ENCODE measurements at regions not wholly inside any gene's neighbourhood (a gene's known extent, or its start where the extent isn't known, plus 50 kb on each side); places are given as distances from the start of the nearest gene placed in this dataset.

- POLR2A ChIA-PET: no interaction called here
- Mint-ChIP-seq H3K36me3 (no peaks in the 10 kb centered on the region), H3K4me3 (no peak overlapping the region), H3K27me3 (peaks cover 0 to 1% of the 10 kb centered on the region in 2 donors), H3K4me1 (no peaks in the 10 kb centered on the region), H3K27ac (no peak overlapping the region), H3K9me3 (peaks cover 0 to 10% (median 0%) of the 10 kb centered on the region in 5 donors)
- Histone ChIP-seq H3K9me3 (ENCODE audit: low read length) (no peaks in the 10 kb centered on the region), H3K27me3 (ENCODE audit: insufficient read depth, low read length, poor library complexity, severe bottlenecking) (no peaks in the 10 kb centered on the region), H3K4me3 (ENCODE audit: low read length) (no peak overlapping the region), H3K27ac (ENCODE audit: low read depth, low read length) (no peak overlapping the region), H3K4me1 (ENCODE audit: insufficient read depth, low read length) (no peaks in the 10 kb centered on the region), H3K36me3 (ENCODE audit: insufficient read depth, low read length) (no peaks in the 10 kb centered on the region)
- DNase-seq: no peak
- CTCF ChIA-PET: no interaction called here
Observed at GRCh38 chr9:13414349-13414748, 134.9 kb upstream of the MPDZ start.

- H3K4me3 Mint-ChIP-seq: no peak overlapping the region
Observed at GRCh38 chr9:13412331-13412730, 132.8 kb upstream of the MPDZ start.

GRCh38 chr9:13411791-13412190 lies 132.3 kb upstream of the MPDZ start:
- CTCF ChIA-PET: no interaction called here

More at GRCh38 chr9:13412331-13412730, 132.8 kb upstream of the MPDZ start:
- peaks cover 0 to 12% (median 0%) of the 10 kb centered on the region in 5 donors for H3K9me3 Mint-ChIP-seq
- peaks cover 0 to 1% of the 10 kb centered on the region in 2 donors for H3K27me3 Mint-ChIP-seq
- H3K27ac ChIP-seq (ENCODE audit: low read depth, low read length): no peak overlapping the region
- H3K4me1 ChIP-seq (ENCODE audit: insufficient read depth, low read length): no peaks in the 10 kb centered on the region
- no peaks in the 10 kb centered on the region for H3K36me3 Mint-ChIP-seq
- H3K36me3 ChIP-seq (ENCODE audit: insufficient read depth, low read length): no peaks in the 10 kb centered on the region
- CTCF ChIA-PET: no interaction called here
- POLR2A ChIA-PET: no interaction called here
- H3K4me3 ChIP-seq (ENCODE audit: low read length): no peak overlapping the region
- H3K27ac Mint-ChIP-seq: no peak overlapping the region
- no peaks in the 10 kb centered on the region for H3K27me3 ChIP-seq (ENCODE audit: insufficient read depth, low read length, poor library complexity, severe bottlenecking)
- H3K9me3 ChIP-seq (ENCODE audit: low read length): no peaks in the 10 kb centered on the region
- DNase-seq: no peak
- no peaks in the 10 kb centered on the region for H3K4me1 Mint-ChIP-seq

GRCh38 chr9:13410566-13411031 lies 131.1 kb upstream of the MPDZ start:
- POLR2A ChIA-PET: no interaction called here
- no peak overlapping the region for H3K4me3 Mint-ChIP-seq
- H3K27me3 Mint-ChIP-seq: peaks cover 0 to 1% of the 10 kb centered on the region in 2 donors
- no peaks in the 10 kb centered on the region for H3K4me1 Mint-ChIP-seq
- H3K27ac ChIP-seq (ENCODE audit: low read depth, low read length): no peak overlapping the region
- CTCF ChIA-PET: no interaction called here
- no peak for DNase-seq
- no peaks in the 10 kb centered on the region for H3K27me3 ChIP-seq (ENCODE audit: insufficient read depth, low read length, poor library complexity, severe bottlenecking)
- no peaks in the 10 kb centered on the region for H3K36me3 Mint-ChIP-seq
- H3K9me3 Mint-ChIP-seq: peaks cover 0 to 10% (median 5%) of the 10 kb centered on the region in 5 donors
- no peaks in the 10 kb centered on the region for H3K36me3 ChIP-seq (ENCODE audit: insufficient read depth, low read length)
- H3K4me3 ChIP-seq (ENCODE audit: low read length): no peak overlapping the region
- no peaks in the 10 kb centered on the region for H3K9me3 ChIP-seq (ENCODE audit: low read length)
- H3K4me1 ChIP-seq (ENCODE audit: insufficient read depth, low read length): no peaks in the 10 kb centered on the region
- H3K27ac Mint-ChIP-seq: no peak overlapping the region

More at GRCh38 chr9:13411791-13412190, 132.3 kb upstream of the MPDZ start:
- Mint-ChIP-seq H3K9me3 (peaks cover 0 to 12% (median 4%) of the 10 kb centered on the region in 5 donors), H3K4me1 (no peaks in the 10 kb centered on the region), H3K27ac (no peak overlapping the region), H3K4me3 (no peak overlapping the region), H3K27me3 (peaks cover 0 to 1% of the 10 kb centered on the region in 2 donors), H3K36me3 (no peaks in the 10 kb centered on the region)
- H3K36me3 ChIP-seq (ENCODE audit: insufficient read depth, low read length): no peaks in the 10 kb centered on the region
- no peaks in the 10 kb centered on the region for H3K4me1 ChIP-seq (ENCODE audit: insufficient read depth, low read length)
- POLR2A ChIA-PET: no interaction called here
- no peaks in the 10 kb centered on the region for H3K9me3 ChIP-seq (ENCODE audit: low read length)
- H3K4me3 ChIP-seq (ENCODE audit: low read length): no peak overlapping the region
- H3K27me3 ChIP-seq (ENCODE audit: insufficient read depth, low read length, poor library complexity, severe bottlenecking): no peaks in the 10 kb centered on the region
- H3K27ac ChIP-seq (ENCODE audit: low read depth, low read length): no peak overlapping the region
- no peak for DNase-seq

- Mint-ChIP-seq H3K9me3 (peaks cover 1 to 40% (median 9%) of the 10 kb centered on the region in 5 donors), H3K27me3 (no peaks in the 10 kb centered on the region), H3K4me1 (no peaks in the 10 kb centered on the region), H3K27ac (no peak overlapping the region), H3K4me3 (no peak overlapping the region), H3K36me3 (no peaks in the 10 kb centered on the region)
- Histone ChIP-seq H3K27ac (ENCODE audit: low read depth, low read length) (no peak overlapping the region), H3K4me1 (ENCODE audit: insufficient read depth, low read length) (no peaks in the 10 kb centered on the region), H3K27me3 (ENCODE audit: insufficient read depth, low read length, poor library complexity, severe bottlenecking) (no peaks in the 10 kb centered on the region), H3K4me3 (ENCODE audit: low read length) (no peak overlapping the region), H3K9me3 (ENCODE audit: low read length) (no peaks in the 10 kb centered on the region), H3K36me3 (ENCODE audit: insufficient read depth, low read length) (no peaks in the 10 kb centered on the region)
- CTCF ChIA-PET: no interaction called here
- POLR2A ChIA-PET: no interaction called here
- DNase-seq: no peak
Observed at GRCh38 chr9:13397661-13398060, 118.2 kb upstream of the MPDZ start.

GRCh38 chr9:13397220-13397619 lies 117.7 kb upstream of the MPDZ start:
- H3K27me3 ChIP-seq (ENCODE audit: insufficient read depth, low read length, poor library complexity, severe bottlenecking): no peaks in the 10 kb centered on the region
- no peak overlapping the region for H3K27ac Mint-ChIP-seq
- no peaks in the 10 kb centered on the region for H3K4me1 ChIP-seq (ENCODE audit: insufficient read depth, low read length)
- H3K36me3 Mint-ChIP-seq: no peaks in the 10 kb centered on the region
- CTCF ChIA-PET: no interaction called here
- no peak overlapping the region for H3K4me3 Mint-ChIP-seq
- POLR2A ChIA-PET: no interaction called here
- H3K36me3 ChIP-seq (ENCODE audit: insufficient read depth, low read length): no peaks in the 10 kb centered on the region
- peaks cover 1 to 40% (median 9%) of the 10 kb centered on the region in 5 donors for H3K9me3 Mint-ChIP-seq
- H3K4me3 ChIP-seq (ENCODE audit: low read length): no peak overlapping the region
- H3K27ac ChIP-seq (ENCODE audit: low read depth, low read length): no peak overlapping the region
- H3K4me1 Mint-ChIP-seq: no peaks in the 10 kb centered on the region
- no peak for DNase-seq
- no peaks in the 10 kb centered on the region for H3K27me3 Mint-ChIP-seq
- H3K9me3 ChIP-seq (ENCODE audit: low read length): no peaks in the 10 kb centered on the region

GRCh38 chr9:13396418-13396817 lies 116.9 kb upstream of the MPDZ start:
- CTCF ChIA-PET: no interaction called here
- no peak for DNase-seq

GRCh38 chr9:13395156-13395555 lies 115.7 kb upstream of the MPDZ start:
- Mint-ChIP-seq H3K9me3 (peaks cover 7 to 39% (median 9%) of the 10 kb centered on the region in 5 donors), H3K27ac (no peak overlapping the region), H3K27me3 (peaks cover 0 to 1% of the 10 kb centered on the region in 2 donors), H3K4me1 (no peaks in the 10 kb centered on the region), H3K4me3 (no peak overlapping the region), H3K36me3 (no peaks in the 10 kb centered on the region)
- Histone ChIP-seq H3K36me3 (ENCODE audit: insufficient read depth, low read length) (no peaks in the 10 kb centered on the region), H3K27ac (ENCODE audit: low read depth, low read length) (no peak overlapping the region), H3K4me3 (ENCODE audit: low read length) (no peak overlapping the region), H3K4me1 (ENCODE audit: insufficient read depth, low read length) (no peaks in the 10 kb centered on the region), H3K9me3 (ENCODE audit: low read length) (no peaks in the 10 kb centered on the region), H3K27me3 (ENCODE audit: insufficient read depth, low read length, poor library complexity, severe bottlenecking) (no peaks in the 10 kb centered on the region)
- DNase-seq: no peak
- ChIA-PET POLR2A (no interaction called here), CTCF (no interaction called here)

More at GRCh38 chr9:13396418-13396817, 116.9 kb upstream of the MPDZ start:
- H3K27me3 ChIP-seq (ENCODE audit: insufficient read depth, low read length, poor library complexity, severe bottlenecking): no peaks in the 10 kb centered on the region
- no peaks in the 10 kb centered on the region for H3K36me3 Mint-ChIP-seq
- H3K4me3 Mint-ChIP-seq: no peak overlapping the region
- H3K9me3 ChIP-seq (ENCODE audit: low read length): no peaks in the 10 kb centered on the region
- H3K4me1 Mint-ChIP-seq: no peaks in the 10 kb centered on the region
- no peaks in the 10 kb centered on the region for H3K27me3 Mint-ChIP-seq
- H3K36me3 ChIP-seq (ENCODE audit: insufficient read depth, low read length): no peaks in the 10 kb centered on the region
- no peak overlapping the region for H3K27ac ChIP-seq (ENCODE audit: low read depth, low read length)
- H3K27ac Mint-ChIP-seq: no peak overlapping the region
- no peak overlapping the region for H3K4me3 ChIP-seq (ENCODE audit: low read length)
- POLR2A ChIA-PET: no interaction called here
- H3K4me1 ChIP-seq (ENCODE audit: insufficient read depth, low read length): no peaks in the 10 kb centered on the region
- H3K9me3 Mint-ChIP-seq: peaks cover 5 to 44% (median 9%) of the 10 kb centered on the region in 5 donors

- H3K27me3 ChIP-seq (ENCODE audit: insufficient read depth, low read length, poor library complexity, severe bottlenecking): no peaks in the 10 kb centered on the region
- no peak overlapping the region for H3K27ac ChIP-seq (ENCODE audit: low read depth, low read length)
- no peak for DNase-seq
- Mint-ChIP-seq H3K27ac (no peak overlapping the region), H3K4me3 (no peak overlapping the region), H3K27me3 (peaks cover 0 to 1% of the 10 kb centered on the region in 2 donors), H3K4me1 (no peaks in the 10 kb centered on the region), H3K36me3 (no peaks in the 10 kb centered on the region), H3K9me3 (peaks cover 7 to 38% (median 22%) of the 10 kb centered on the region in 5 donors)
- H3K36me3 ChIP-seq (ENCODE audit: insufficient read depth, low read length): no peaks in the 10 kb centered on the region
- no peak overlapping the region for H3K4me3 ChIP-seq (ENCODE audit: low read length)
- no peaks in the 10 kb centered on the region for H3K9me3 ChIP-seq (ENCODE audit: low read length)
- H3K4me1 ChIP-seq (ENCODE audit: insufficient read depth, low read length): no peaks in the 10 kb centered on the region
- CTCF ChIA-PET: no interaction called here
- POLR2A ChIA-PET: no interaction called here
Observed at GRCh38 chr9:13388157-13388556, 108.7 kb upstream of the MPDZ start.

All from CD8-positive, alpha-beta memory T cell (primary cell).